HPDE6-E6E7 (cell line): ENCODE measurements at regions not wholly inside any gene's neighbourhood (a gene's known extent, or its start where the extent isn't known, plus 50 kb on each side); places are given as distances from the start of the nearest gene placed in this dataset.
"Not testable (repeated sequence)": the region's sequence is repeated elsewhere in the genome, so short reads cannot be mapped to it uniquely, and the experiment has no call there.

Experiments
- DNase-seq: peaks from one replicate; pipeline ENCODE4 v3.0.0; 2011; ENCODE audit warnings: missing footprints; ENCODE audit errors: extremely low spot score

DNA sequence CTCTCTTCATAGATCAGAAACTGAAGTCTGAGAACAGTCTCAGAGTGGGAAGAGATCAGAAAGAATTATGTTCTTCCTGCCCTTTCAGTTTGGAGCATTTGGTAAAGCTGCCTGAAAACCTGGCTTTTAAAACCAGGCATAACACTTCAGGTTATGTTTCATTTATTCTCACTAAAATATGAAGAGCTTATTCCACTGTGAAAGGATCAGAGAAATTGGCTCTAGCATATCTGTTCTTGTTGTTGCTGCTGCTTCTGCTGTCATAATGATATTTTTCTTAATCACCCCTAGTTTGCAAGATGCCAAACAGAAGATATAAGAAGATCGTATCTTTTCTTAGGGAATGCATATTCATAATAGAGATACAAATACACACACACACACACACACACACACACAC, 476.9 kb downstream of the XIRP2 start:
- no peak for DNase-seq

DNA sequence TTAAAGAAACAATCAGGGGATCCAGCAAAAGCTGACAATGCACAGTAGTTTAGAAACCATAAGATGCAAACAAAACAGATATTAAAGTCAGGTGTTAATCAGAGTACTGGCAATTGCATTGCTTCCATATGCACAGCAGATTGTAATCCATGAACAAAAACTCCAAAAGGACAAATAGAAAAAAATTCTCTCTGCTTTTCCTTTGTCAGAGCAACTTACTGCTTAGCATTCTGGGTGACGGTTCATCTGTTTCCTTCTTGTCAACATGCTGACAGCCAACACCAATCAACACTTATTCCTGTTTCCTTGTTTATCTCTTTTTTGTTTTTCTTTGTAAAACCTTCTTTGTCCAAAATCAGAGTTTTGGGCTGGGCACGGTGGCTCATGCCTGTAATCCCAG, 473.1 kb downstream of the XIRP2 start:
- no peak for DNase-seq

DNA sequence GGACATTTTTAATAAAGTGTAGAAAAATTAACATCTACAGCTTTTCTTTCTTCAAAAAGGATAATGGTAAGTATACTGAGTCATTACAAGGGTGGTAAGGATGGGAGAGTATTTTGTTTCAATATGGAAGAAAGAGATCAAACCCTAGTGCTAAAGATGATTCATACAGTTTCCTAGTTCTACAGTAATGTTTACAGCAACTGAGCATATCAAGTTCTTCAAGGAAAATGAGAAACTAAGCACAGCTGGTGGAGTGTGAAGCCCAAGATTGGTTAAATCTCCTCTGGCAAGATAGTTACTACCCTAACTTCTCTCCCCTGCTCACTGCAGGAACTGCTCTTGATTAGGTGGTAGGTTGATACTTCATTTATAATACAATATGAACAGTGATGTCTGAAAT, 467.5 kb downstream of the XIRP2 start:
- DNase-seq: no peak

- no peak for DNase-seq
Observed at GRCh38 chr2:167353605-167354280, 465.5 kb downstream of the XIRP2 start.

DNA sequence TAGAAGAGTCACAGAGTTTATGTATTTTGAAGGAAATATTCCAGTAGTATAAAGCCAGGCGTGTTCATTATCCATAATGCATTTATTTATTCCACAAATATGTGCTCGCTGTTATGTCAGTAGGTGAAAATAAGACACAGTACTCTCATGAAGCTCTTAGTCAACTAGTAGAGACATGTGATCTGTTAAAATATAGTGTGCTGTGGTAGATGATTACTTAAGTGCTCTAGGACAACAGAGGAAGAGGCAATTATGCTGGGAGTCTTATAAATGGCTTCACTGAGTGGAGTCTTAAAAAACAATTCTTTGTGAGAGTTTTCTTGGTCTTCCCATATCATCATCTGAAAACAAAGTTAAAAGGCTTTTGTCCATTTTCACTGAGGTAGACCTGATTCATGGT, 457.3 kb downstream of the XIRP2 start:
- DNase-seq: no peak

- no peak for DNase-seq
Observed at GRCh38 chr2:167342769-167343168, 454.5 kb downstream of the XIRP2 start.

- no peak for DNase-seq
Observed at GRCh38 chr2:167340322-167340721, 452.0 kb downstream of the XIRP2 start.

DNA sequence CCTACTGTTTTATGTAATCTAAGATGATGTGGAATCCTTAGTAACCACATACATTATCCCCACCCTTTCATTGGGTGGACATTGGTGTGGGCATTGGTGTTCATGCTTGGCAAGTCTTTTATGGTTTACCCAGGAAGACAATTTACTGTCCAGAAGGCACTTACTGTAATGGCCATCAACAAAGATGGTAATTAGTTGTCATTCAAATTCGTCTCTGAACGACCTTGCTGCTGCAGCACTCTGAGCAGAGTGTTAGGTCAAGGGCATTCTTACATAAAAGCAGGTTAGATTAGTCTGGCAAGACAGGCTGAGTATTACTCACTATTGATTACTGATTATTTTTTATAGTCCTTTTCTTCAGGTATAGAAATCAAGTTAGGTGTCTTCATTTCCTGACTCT, 447.9 kb downstream of the XIRP2 start:
- DNase-seq: no peak

DNA sequence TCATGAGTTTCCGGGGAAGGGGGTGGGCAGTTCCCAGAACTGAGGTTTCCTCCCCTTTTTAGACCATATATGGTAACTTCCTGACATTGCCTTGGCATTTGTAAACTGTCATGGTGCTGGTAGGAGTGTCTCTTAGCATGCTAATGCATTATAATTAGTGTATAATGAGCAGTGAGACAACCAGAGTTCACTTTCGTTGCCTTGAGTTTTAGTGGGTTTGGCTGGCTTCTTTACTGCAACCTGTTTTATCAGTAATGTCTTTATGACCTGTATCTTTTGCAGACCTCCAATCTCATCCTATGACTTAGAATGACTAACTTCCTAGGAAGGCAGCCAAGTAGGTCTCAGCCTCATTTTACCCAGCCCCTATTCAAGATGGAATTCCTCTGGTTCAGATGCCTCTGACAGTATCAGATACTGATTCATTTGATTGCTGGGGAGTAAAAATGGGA, 447.3 kb downstream of the XIRP2 start:
- DNase-seq: no peak

- DNase-seq: no peak
Observed at GRCh38 chr2:167334146-167334742, 446.0 kb downstream of the XIRP2 start.

DNA sequence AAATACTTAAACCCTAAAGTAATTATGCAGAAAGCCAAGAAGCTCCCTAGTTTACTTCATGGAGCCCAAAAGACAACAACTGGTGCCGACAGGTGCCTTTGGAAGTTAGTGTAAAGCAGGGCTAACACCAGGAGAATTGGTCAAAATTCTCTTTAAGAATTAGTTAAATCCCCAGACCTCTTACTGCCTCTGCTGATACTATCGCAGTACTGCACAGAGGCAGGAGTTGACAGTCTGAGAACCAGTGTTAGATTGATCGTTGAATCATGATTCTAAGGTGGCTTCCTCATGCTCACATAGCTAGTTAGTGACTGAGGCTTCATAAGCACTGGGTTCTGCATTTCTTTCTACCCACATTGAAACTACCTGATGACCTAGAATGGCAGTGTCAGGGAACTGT, 445.0 kb downstream of the XIRP2 start:
- DNase-seq: no peak

GRCh38 chr2:167332358-167332757, 444.1 kb downstream of the XIRP2 start:
- no peak for DNase-seq

GRCh38 chr2:167331636-167332232, 443.5 kb downstream of the XIRP2 start:
- no peak for DNase-seq

DNA sequence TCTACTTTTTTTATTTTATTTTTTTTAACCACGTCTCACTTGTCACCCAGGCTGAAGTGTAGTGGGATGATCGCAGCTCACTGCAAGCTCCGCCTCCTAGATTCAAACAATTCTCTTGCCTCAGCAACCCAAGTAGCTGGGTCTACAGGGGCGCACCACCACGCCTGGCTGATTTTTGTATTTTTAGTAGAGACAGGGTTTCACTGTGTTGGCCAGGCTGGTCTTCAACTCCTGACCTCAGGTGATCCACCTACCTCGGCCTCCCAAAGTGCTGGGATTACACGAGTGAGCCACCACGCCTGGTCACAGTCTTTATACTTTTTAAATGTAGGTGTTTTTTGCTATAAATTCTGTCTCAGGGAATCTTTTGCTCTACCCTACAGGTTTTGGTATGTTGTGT, 440.5 kb downstream of the XIRP2 start:
- not testable (repeated sequence) for DNase-seq

- no peak for DNase-seq
Observed at GRCh38 chr2:167322795-167323194, 434.5 kb downstream of the XIRP2 start.

DNA sequence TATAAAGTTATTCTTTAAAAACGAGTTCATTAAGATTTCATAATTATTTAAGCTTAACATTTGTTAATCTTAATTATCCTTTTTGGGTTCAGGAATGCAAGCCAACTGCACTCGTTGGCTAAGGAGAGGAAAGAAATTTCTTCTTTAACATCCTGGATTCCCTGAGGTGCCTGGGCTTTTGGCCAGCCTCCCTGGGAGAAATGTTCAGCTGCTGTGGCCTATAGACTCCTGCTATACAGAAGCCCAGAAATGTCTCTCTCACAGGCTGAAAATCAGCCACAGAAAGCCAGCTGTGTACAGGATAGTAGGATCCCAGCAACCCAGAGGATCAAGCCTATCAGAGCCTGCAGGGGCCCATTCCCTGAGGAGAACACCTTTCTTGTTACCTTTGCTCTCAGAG, 430.3 kb downstream of the XIRP2 start:
- DNase-seq: no peak

- DNase-seq: no peak
Observed at GRCh38 chr2:167310442-167310841, 422.2 kb downstream of the XIRP2 start.
